Activated naive CD4-positive, alpha-beta T cell treated with anti-CD3 and anti-CD28 coated beads, Interleukin-2, amount 10 ng/mL, durations not matched to agents 7 days and 5 days (primary cell): ENCODE measurements at regions not wholly inside any gene's neighbourhood (a gene's known extent, or its start where the extent isn't known, plus 50 kb on each side); places are given as distances from the start of the nearest gene placed in this dataset.

ENCODE experiments used
- CTCF ChIA-PET: fragments of 350-600 bp; sonication (Branson Sonifier 250); formaldehyde crosslinking; loops from one replicate; lab custom pipeline; 2021; ENCODE audit warnings: antibody characterized with exemption; lab: Charles Lee
- DNase-seq: peaks from one replicate; pipeline ENCODE4 v3.0.0-alpha.2; 2020
- H3K27ac Mint-ChIP-seq: one replicate; pipeline ENCODE4 v1.8.0; 2021; ENCODE audit warnings: mild to moderate bottlenecking, moderate library complexity, mixed read lengths
- H3K27me3 Mint-ChIP-seq: one replicate; pipeline ENCODE4 v1.8.0; 2021; ENCODE audit warnings: mild to moderate bottlenecking, mixed read lengths
- H3K36me3 Mint-ChIP-seq: one replicate; pipeline ENCODE4 v1.8.0; 2021; ENCODE audit warnings: mixed read lengths
- H3K4me1 Mint-ChIP-seq: one replicate; pipeline ENCODE4 v1.8.0; 2021; ENCODE audit warnings: mixed read lengths
- H3K4me3 Mint-ChIP-seq: one replicate; pipeline ENCODE4 v1.8.0; 2021; ENCODE audit warnings: mild to moderate bottlenecking, moderate library complexity, mixed read lengths
- H3K9me3 Mint-ChIP-seq: one replicate; pipeline ENCODE4 v1.8.0; 2021; ENCODE audit warnings: mixed read lengths

DNA sequence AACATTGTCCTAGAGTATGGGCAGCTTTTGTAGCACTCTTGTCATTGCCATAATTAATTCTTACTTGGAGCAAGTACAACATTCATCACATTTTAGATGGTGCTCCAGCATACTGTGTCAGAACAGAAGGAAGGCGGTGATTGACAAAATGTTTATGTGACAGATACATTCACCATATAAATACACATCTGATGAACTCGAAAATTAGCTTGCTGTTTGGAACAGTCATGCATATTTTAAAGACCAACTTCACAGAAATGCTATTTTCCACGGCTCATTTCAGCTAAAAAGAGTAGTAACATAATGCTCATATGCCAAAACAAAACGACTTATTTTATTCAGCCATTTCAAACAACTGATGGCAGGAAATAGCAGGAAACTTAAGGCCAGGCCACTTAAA is 302.7 kb downstream of the MRPL39 start:
- H3K27ac Mint-ChIP-seq: no peak overlapping the region
- no peaks in the 10 kb centered on the region for H3K27me3 Mint-ChIP-seq
- no peak for DNase-seq
- H3K4me3 Mint-ChIP-seq: no peak overlapping the region
- H3K9me3 Mint-ChIP-seq: peaks cover 4% of the 10 kb centered on the region
- no peaks in the 10 kb centered on the region for H3K4me1 Mint-ChIP-seq
- CTCF ChIA-PET: interaction anchor here (1.4 kb wide), 1 partner anchor 15 kb away, joined by 3 read pairs; no protein-coding TSS in a partner anchor
- H3K36me3 Mint-ChIP-seq: no peaks in the 10 kb centered on the region

DNA sequence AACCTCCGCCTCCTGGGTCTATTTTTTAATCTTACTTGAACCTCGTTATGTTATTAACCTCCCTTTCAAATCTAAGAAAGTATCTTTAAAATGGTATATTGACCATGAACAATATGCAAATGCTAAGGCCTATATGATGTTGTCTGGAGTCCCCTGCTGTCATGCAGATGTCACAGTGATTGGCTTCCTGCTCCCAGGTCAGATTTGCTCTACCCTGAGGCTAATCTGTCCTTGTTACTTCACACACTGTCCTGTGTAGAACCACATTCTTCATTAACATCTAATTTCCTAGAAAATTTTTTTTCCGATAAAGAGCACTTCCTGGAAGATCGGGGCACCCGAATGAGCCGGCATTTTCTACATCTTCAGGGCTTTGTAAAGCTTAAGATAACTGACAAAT is 306.6 kb downstream of the MRPL39 start:
- Mint-ChIP-seq H3K4me3 (no peak overlapping the region), H3K27me3 (no peaks in the 10 kb centered on the region), H3K27ac (no peak overlapping the region), H3K9me3 (no peaks in the 10 kb centered on the region), H3K4me1 (no peaks in the 10 kb centered on the region), H3K36me3 (no peaks in the 10 kb centered on the region)
- CTCF ChIA-PET: no interaction called here
- no peak for DNase-seq

DNA sequence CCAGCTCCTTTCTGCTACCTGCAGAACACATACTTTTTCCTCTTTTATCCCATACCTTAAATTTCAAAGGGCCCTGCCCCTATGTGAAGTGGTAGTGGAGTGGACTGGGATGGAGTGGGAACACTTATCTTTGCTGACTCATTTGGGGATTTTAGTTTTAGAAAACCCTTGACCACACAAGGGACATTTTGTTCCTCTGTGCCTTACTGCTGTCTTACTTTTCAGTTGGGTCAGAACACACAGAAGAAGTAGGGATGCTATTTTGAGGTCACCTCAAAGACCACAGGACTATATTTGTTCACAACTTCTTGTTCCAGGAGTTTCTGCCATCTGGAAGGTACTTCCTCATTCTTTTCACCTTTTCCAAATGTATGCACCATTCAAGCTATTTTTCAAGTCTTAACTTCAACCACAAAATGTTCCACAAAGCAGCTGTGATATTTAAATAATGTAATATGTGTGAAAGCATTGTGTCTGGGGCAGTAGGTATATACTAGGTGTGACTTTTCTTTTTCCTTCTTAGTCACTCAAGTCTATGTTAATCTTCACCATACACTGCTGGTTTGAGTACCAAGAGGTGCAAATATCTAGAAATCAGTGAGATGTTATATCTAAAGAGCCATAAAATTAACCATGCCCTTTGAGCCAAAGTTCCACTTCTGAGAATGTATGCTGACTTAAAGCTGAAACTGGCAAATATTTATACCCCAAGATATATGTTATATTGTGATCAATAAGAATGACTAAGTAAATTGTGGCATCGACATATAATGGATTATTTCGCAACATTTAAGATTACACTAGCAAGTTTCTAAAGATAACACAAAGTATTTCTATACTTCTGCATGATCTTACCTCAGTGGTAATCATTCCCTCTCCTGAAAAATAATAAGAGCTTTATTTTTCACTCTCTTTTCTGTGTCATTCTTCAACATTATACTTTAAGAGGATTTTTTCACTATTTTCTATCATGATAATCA is 308.5 kb downstream of the MRPL39 start:
- no peak for DNase-seq
- Mint-ChIP-seq H3K27me3 (no peaks in the 10 kb centered on the region), H3K4me3 (no peak overlapping the region), H3K27ac (no peak overlapping the region), H3K36me3 (no peaks in the 10 kb centered on the region), H3K9me3 (no peaks in the 10 kb centered on the region), H3K4me1 (no peaks in the 10 kb centered on the region)
- CTCF ChIA-PET: no interaction called here

DNA sequence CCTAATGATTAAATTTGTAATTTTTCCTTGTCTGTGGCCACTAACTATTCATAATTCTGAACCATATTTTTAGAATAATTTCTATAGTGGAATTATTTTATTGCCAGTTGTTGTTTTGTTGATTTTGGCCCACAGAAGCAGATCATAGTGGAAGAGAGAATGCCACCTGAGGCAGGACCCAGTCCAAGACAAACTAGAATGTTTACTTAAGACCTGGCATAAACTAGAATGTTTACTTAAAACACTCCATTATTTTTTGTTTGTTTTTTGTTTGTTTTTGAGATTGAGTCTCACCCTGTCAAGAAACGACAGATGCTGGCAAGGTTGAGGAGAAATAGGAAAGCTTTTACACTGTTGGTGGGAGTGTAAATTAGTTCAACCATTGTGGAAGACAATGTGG is 310.2 kb downstream of the MRPL39 start:
- CTCF ChIA-PET: no interaction called here
- Mint-ChIP-seq H3K4me3 (no peak overlapping the region), H3K27me3 (peaks cover under 1% of the 10 kb centered on the region), H3K9me3 (no peaks in the 10 kb centered on the region), H3K27ac (no peak overlapping the region), H3K4me1 (no peaks in the 10 kb centered on the region), H3K36me3 (no peaks in the 10 kb centered on the region)
- DNase-seq: no peak

DNA sequence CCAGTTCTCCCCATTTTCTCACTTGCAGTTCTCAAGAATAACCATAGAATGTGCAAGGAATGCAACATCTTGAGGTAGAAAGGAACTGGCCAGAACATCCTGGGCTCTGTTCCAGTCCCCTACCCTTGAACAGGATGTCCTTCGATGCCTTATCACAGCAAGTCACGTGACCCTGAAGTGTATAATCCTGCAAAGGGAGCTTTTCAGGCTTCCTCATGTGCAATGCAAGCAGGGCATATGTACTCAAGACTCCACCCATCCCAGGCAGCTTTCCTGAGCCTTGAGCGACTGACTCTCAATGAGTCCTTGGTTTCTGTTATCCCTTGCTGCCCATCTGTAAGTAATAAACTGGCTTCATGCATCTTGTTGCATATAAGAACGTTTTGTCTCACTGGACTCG is 311.0 kb downstream of the MRPL39 start:
- Mint-ChIP-seq H3K36me3 (no peaks in the 10 kb centered on the region), H3K27ac (no peak overlapping the region), H3K27me3 (peaks cover 4% of the 10 kb centered on the region), H3K9me3 (no peaks in the 10 kb centered on the region), H3K4me3 (no peak overlapping the region), H3K4me1 (no peaks in the 10 kb centered on the region)
- CTCF ChIA-PET: no interaction called here
- no peak for DNase-seq

DNA sequence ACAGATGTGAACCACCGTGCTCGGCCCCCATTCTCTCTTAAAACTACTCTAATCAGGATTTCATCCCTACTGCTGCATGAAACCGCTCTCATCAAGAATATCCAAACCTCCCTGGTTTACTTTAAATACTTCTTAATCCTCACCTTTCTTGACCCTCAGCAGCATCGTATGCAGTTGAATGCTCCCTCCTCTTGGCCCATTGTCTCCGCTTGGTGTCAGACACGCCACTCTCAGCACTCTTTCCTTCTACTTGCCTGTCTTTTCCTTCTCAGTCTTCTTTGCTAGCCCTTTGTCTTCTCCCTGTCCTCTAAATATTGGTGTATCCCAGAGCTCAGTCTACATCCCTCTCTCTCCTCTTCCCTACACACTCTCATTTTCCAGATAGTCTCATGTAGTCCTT is 314.9 kb downstream of the MRPL39 start:
- no peaks in the 10 kb centered on the region for H3K4me1 Mint-ChIP-seq
- no peaks in the 10 kb centered on the region for H3K36me3 Mint-ChIP-seq
- H3K4me3 Mint-ChIP-seq: no peak overlapping the region
- CTCF ChIA-PET: interaction anchor here (0.6 to 1.1 kb wide), 2 partner anchors 14 to 187 kb away, joined by 3 read pairs; no protein-coding TSS in a partner anchor
- H3K27ac Mint-ChIP-seq: no peak overlapping the region
- no peak for DNase-seq
- H3K9me3 Mint-ChIP-seq: no peaks in the 10 kb centered on the region
- peaks cover 4% of the 10 kb centered on the region for H3K27me3 Mint-ChIP-seq

DNA sequence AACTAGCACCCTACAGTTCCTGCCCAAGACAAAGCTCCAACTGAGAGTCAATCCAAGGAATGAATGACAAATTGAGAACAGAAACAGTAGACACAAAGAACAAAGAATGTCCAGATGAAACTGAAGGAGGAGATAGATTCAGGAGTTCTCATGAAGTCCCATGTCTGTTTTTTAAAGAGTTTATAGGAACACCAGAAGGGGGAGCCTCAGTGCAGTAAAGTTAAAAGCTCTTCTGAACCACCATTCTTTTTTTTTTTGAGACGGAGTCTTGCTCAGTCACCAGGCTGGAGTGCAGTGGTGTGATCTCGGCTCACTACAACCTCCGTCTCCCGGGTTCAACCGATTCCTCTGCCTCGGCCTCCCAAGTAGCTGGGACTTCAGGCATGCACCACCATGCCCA is 323.6 kb downstream of the MRPL39 start:
- Mint-ChIP-seq H3K9me3 (no peaks in the 10 kb centered on the region), H3K27ac (no peak overlapping the region), H3K4me3 (no peak overlapping the region), H3K27me3 (no peaks in the 10 kb centered on the region), H3K4me1 (no peaks in the 10 kb centered on the region), H3K36me3 (no peaks in the 10 kb centered on the region)
- DNase-seq: no peak
- CTCF ChIA-PET: interaction anchor here (0.7 to 2.4 kb wide), 5 partner anchors 77 to 256 kb away, joined by 3 to 21 read pairs (median 4); no protein-coding TSS in a partner anchor

DNA sequence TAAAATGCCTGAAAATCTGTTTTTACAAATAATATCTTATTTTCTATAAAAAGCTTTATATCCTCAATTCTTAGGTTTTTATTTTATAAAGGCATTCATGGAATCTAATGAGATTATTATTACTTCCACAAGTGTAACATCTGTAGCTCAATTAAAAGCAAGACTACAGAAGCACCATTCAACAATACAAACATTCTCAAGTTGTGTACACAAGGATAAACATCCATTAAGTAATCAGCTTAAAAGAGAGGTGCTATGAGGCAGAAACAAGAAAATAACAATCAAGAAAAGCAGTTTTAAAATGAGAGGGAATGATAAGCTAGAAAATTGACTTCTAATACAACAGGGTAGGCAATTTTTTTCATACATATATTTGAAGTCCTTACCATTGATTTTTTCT is 326.1 kb downstream of the MRPL39 start:
- DNase-seq: no peak
- Mint-ChIP-seq H3K27ac (no peak overlapping the region), H3K4me1 (no peaks in the 10 kb centered on the region), H3K9me3 (no peaks in the 10 kb centered on the region), H3K27me3 (peaks cover 6% of the 10 kb centered on the region), H3K36me3 (no peaks in the 10 kb centered on the region), H3K4me3 (no peak overlapping the region)
- CTCF ChIA-PET: no interaction called here

DNA sequence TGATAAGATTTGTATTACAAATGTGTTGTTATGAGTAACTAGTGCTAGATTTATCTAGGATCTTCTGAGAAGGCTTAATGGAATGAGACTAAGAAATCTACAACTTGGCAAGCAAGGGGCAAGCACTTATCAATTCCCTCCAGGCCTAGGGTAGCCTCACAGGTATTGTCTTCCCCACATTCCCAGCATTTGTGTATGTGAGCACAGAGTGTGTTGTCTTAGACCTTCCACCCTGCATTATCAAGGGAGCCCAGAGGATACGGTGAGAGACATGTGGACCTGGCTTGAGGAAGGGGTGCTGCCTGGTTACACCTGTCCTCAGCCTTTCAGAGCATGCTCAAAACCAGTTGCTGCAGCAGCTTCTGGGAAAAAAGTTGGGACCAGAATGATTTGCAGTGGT is 327.2 kb downstream of the MRPL39 start:
- Mint-ChIP-seq H3K4me3 (no peak overlapping the region), H3K27me3 (peaks cover 6% of the 10 kb centered on the region), H3K4me1 (no peaks in the 10 kb centered on the region), H3K9me3 (no peaks in the 10 kb centered on the region), H3K36me3 (no peaks in the 10 kb centered on the region), H3K27ac (no peak overlapping the region)
- DNase-seq: no peak
- CTCF ChIA-PET: no interaction called here

DNA sequence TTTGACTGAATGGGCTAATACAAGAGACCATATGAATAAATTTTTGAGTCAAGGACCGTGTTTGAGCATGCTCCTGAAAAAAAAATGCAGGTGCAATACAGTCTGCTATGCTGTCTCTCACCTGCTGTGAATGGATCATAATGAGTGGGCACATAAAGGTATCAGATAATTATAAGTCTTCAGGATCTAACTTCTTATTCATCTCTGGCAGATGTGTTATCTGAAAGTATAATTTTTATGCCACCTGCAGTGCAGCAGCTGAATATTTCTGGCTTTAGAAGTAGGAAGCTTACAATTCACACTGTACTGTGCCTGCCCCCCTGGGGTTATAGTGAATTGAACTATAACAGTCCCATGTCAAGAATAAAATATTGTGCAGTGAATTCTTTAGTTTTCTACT is 333.3 kb downstream of the MRPL39 start:
- no peaks in the 10 kb centered on the region for H3K36me3 Mint-ChIP-seq
- H3K4me3 Mint-ChIP-seq: no peak overlapping the region
- H3K4me1 Mint-ChIP-seq: no peaks in the 10 kb centered on the region
- no peaks in the 10 kb centered on the region for H3K9me3 Mint-ChIP-seq
- H3K27me3 Mint-ChIP-seq: peaks cover 6% of the 10 kb centered on the region
- H3K27ac Mint-ChIP-seq: no peak overlapping the region
- CTCF ChIA-PET: no interaction called here
- DNase-seq: no peak

DNA sequence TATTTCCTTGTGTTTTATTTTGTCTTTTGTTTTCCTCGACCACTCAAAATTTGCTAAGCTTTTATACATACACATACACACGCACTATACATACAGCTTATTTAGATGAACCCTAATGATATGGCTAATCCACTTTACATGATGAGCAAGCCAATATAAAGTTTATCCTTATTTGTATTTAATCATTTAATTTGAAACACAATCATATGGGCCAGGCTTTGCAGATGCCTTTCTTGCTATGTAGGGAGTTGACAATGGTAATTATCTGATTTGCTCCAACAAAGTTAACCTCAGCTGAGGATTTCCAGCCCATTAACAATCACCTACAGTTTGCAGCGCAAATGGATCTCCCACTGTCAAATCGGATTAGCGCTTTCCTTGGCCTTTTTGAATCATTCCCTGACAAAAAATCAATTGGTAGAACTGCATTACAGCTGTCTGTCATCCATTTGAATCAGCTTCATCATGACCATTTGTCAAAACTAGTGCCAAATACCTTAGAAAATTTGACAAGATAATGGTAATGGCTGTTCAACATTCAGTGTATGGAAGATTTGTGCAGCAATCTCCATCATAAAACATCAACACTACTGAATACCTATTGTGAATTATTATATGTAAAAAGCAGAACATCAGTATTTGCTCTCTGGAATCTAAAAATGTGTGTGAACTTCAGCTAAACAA is 352.6 kb downstream of the MRPL39 start:
- Mint-ChIP-seq H3K9me3 (no peaks in the 10 kb centered on the region), H3K27me3 (no peaks in the 10 kb centered on the region), H3K4me1 (no peaks in the 10 kb centered on the region), H3K27ac (no peak overlapping the region), H3K4me3 (no peak overlapping the region), H3K36me3 (no peaks in the 10 kb centered on the region)
- DNase-seq: no peak
- CTCF ChIA-PET: no interaction called here

DNA sequence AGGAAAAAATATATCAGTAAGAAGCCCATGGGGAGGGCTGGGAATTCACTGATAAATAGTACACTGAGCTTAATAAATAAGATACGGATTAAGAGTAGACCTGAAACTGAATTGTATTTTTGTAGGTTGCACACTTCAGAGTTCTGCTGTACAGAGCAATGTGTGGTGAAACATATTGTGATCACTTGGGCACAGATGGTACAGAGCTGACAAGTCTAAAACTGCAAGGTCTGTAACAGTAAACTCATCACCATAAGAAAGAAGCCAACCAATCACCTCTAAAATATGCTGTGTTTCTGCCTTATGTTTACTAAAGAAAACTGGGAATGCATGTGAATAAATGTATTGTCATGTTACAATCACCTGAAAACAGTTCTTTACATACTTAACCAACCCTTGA is 360.7 kb downstream of the MRPL39 start:
- DNase-seq: no peak

DNA sequence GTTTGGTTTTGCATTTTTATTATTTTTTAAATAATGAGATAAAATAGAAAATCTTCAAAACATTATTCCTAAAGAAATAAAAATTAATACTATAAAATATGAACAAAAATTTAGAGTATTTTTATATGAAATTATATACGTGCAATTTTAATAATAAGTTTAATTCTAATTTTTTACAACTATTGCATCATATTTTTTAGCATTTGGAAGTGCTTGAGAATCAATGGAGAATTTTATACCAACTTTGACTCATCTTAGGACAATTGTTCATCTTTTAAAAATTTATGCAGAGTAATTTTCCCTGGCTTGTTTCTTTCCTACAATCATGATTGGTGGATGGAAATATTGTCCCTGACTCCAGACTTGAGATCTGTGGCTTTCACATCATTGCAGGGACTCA is 362.5 kb downstream of the MRPL39 start:
- no peaks in the 10 kb centered on the region for H3K27me3 Mint-ChIP-seq
- no peak overlapping the region for H3K4me3 Mint-ChIP-seq
- no peaks in the 10 kb centered on the region for H3K4me1 Mint-ChIP-seq
- CTCF ChIA-PET: no interaction called here
- no peak for DNase-seq
- H3K27ac Mint-ChIP-seq: no peak overlapping the region
- H3K9me3 Mint-ChIP-seq: no peaks in the 10 kb centered on the region
- H3K36me3 Mint-ChIP-seq: no peaks in the 10 kb centered on the region

More for the DNA sequence above, 360.7 kb downstream of the MRPL39 start:
- Mint-ChIP-seq H3K27me3 (no peaks in the 10 kb centered on the region), H3K36me3 (no peaks in the 10 kb centered on the region), H3K27ac (no peak overlapping the region), H3K4me3 (no peak overlapping the region), H3K9me3 (no peaks in the 10 kb centered on the region), H3K4me1 (no peaks in the 10 kb centered on the region)
- CTCF ChIA-PET: no interaction called here

DNA sequence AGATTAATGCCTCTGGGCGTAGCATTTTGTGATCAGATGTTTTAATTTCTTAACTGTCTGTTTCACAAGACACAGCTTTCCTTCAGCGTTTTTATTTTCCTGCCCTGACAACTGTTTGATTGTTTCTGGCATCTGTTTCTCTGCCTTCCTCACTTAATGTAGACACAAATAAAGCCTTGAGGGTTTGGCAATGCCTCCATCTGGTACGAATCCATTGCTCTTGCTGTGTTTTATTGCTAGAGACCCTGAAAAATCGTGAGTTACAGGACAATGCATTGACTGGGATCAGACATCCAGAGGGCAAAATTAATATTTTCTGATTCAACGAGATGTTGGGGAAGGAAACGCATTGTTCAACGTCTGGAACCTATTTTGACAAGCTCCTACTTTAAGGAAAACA is 363.5 kb downstream of the MRPL39 start:
- Mint-ChIP-seq H3K36me3 (no peaks in the 10 kb centered on the region), H3K27me3 (no peaks in the 10 kb centered on the region), H3K9me3 (peaks cover 2% of the 10 kb centered on the region), H3K27ac (no peak overlapping the region), H3K4me1 (no peaks in the 10 kb centered on the region), H3K4me3 (no peak overlapping the region)
- DNase-seq: no peak
- CTCF ChIA-PET: no interaction called here

DNA sequence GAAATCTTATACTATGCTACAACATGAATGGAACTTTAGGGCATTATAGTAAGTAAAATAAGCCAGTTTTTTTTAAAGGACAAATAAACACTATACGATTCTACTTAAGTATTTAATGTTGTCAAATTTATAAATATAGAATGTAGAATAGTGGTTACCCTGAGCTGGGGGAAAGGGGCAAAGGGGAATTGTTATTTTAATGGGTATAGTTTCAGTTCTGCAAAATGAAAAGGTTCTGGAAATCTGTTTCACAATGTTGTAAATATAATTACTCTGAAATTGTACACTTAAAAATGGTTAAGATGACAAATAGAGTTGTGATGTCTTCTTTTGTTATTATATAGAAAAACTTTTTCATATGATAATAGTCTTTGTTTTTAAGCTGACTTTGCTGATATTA is 366.3 kb downstream of the MRPL39 start:
- Mint-ChIP-seq H3K36me3 (no peaks in the 10 kb centered on the region), H3K4me3 (no peak overlapping the region), H3K27me3 (no peaks in the 10 kb centered on the region), H3K9me3 (peaks cover 2% of the 10 kb centered on the region), H3K4me1 (no peaks in the 10 kb centered on the region), H3K27ac (no peak overlapping the region)
- CTCF ChIA-PET: no interaction called here
- DNase-seq: no peak
